H9 (cell line): ENCODE measurements at regions not wholly inside any gene's neighbourhood (a gene's known extent, or its start where the extent isn't known, plus 50 kb on each side); places are given as distances from the start of the nearest gene placed in this dataset.

Experiments
- DNase-seq: peaks from one replicate; pipeline ENCODE4 v3.0.0-alpha.2; 2017
- H2AFZ ChIP-seq: one replicate; pipeline ENCODE4 v1.6.1; 2013; ENCODE audit warnings: mild to moderate bottlenecking, low read length, control low read depth, moderate library complexity
- H2AK5ac ChIP-seq: 2 replicates; pipeline ENCODE4 v1.6.1; 2013; ENCODE audit warnings: low read length, control low read depth, mixed read lengths; ENCODE audit not compliant: insufficient read length
- H2BK120ac ChIP-seq: one replicate; pipeline ENCODE4 v1.6.1; 2013; ENCODE audit warnings: low read depth, mild to moderate bottlenecking, low read length, control low read depth, inconsistent platforms; ENCODE audit not compliant: poor library complexity, severe bottlenecking
- H2BK12ac ChIP-seq: 2 replicates; pipeline ENCODE4 v1.6.1; 2013; ENCODE audit warnings: low read length, control low read depth, mixed read lengths, low read depth; ENCODE audit not compliant: insufficient read length
- H2BK15ac ChIP-seq: 2 replicates; pipeline ENCODE4 v1.6.1; 2013; ENCODE audit warnings: low read depth, low read length, control low read depth
- H2BK20ac ChIP-seq: one replicate; pipeline ENCODE4 v1.6.1; 2013; ENCODE audit warnings: low read depth, mild to moderate bottlenecking, low read length, control low read depth, inconsistent platforms; ENCODE audit not compliant: poor library complexity, severe bottlenecking
- H2BK5ac ChIP-seq: 2 replicates; pipeline ENCODE4 v1.6.1; 2013; ENCODE audit warnings: low read length, control low read depth, mixed read lengths; ENCODE audit not compliant: insufficient read length
- H3K14ac ChIP-seq: 2 replicates; pipeline ENCODE4 v1.6.1; 2013; ENCODE audit warnings: low read length, control low read depth; ENCODE audit not compliant: insufficient read depth
- H3K18ac ChIP-seq: 2 replicates; pipeline ENCODE4 v1.6.1; 2013; ENCODE audit warnings: low read depth, mild to moderate bottlenecking, mixed read lengths, low read length, control low read depth; ENCODE audit not compliant: insufficient read length
- H3K23ac ChIP-seq: 2 replicates; pipeline ENCODE4 v1.6.1; 2013; ENCODE audit warnings: low read length, control low read depth, mixed read lengths, low read depth; ENCODE audit not compliant: insufficient read length
- H3K23me2 ChIP-seq: 2 replicates; pipeline ENCODE4 v1.6.1; 2013; ENCODE audit warnings: low read depth, mild to moderate bottlenecking, mixed read lengths, low read length, control low read depth; ENCODE audit not compliant: insufficient read length, poor library complexity, severe bottlenecking
- H3K27ac ChIP-seq: 2 replicates; pipeline ENCODE4 v1.5.1; 2013; ENCODE audit warnings: low read length, control low read depth, mixed read lengths, low read depth; ENCODE audit not compliant: insufficient read length
- H3K27me3 ChIP-seq: 2 replicates; pipeline ENCODE4 v1.6.1; 2013; ENCODE audit warnings: low read length, control low read depth, inconsistent platforms; ENCODE audit not compliant: insufficient read depth
- H3K4ac ChIP-seq: 2 replicates; pipeline ENCODE4 v1.6.1; 2013; ENCODE audit warnings: low read depth, mild to moderate bottlenecking, control low read depth, inconsistent platforms, low read length, moderate library complexity
- H3K4me1 ChIP-seq: 2 replicates; pipeline ENCODE4 v1.6.1; 2013; ENCODE audit warnings: low read length, control low read depth, inconsistent platforms; ENCODE audit not compliant: insufficient read depth
- H3K4me2 ChIP-seq: 2 replicates; pipeline ENCODE4 v1.6.1; 2013; ENCODE audit warnings: low read length, control low read depth, mixed read lengths; ENCODE audit not compliant: insufficient read length, insufficient read depth
- H3K56ac ChIP-seq: 2 replicates; pipeline ENCODE4 v1.6.1; 2013; ENCODE audit warnings: low read depth, mild to moderate bottlenecking, mixed read lengths, low read length, control low read depth; ENCODE audit not compliant: insufficient read length
- H3K79me1 ChIP-seq: 2 replicates; pipeline ENCODE4 v1.6.1; 2013; ENCODE audit warnings: low read depth, mild to moderate bottlenecking, moderate library complexity, low read length, control low read depth, inconsistent platforms; ENCODE audit not compliant: insufficient read depth, poor library complexity, severe bottlenecking
- H3K79me2 ChIP-seq: 2 replicates; pipeline ENCODE4 v1.6.1; 2013; ENCODE audit warnings: low read length, control low read depth, inconsistent platforms; ENCODE audit not compliant: insufficient read depth
- H3K9ac ChIP-seq: 2 replicates; pipeline ENCODE4 v1.6.1; 2013; ENCODE audit warnings: low read length, control low read depth, mixed read lengths; ENCODE audit not compliant: insufficient read length; ENCODE audit errors: extremely low read depth
- H3K9me3 ChIP-seq: one replicate; pipeline ENCODE4 v1.6.1; 2013; ENCODE audit warnings: low read depth, low read length, inconsistent platforms; ENCODE audit not compliant: control insufficient read depth
- H3T11ph ChIP-seq: one replicate; pipeline ENCODE4 v1.6.1; 2013; ENCODE audit warnings: mild to moderate bottlenecking, low read length, control low read depth, inconsistent platforms
- H4K20me1 ChIP-seq: one replicate; pipeline ENCODE4 v1.6.1; 2013; ENCODE audit not compliant: control insufficient read depth, insufficient read length, insufficient read depth
- H4K5ac ChIP-seq: 2 replicates; pipeline ENCODE4 v1.6.1; 2013; ENCODE audit warnings: low read depth, mild to moderate bottlenecking, mixed read lengths, low read length, control low read depth; ENCODE audit not compliant: insufficient read length
- H4K8ac ChIP-seq: replicated peaks from 2 replicates; pipeline ENCODE4 v1.6.1; 2013; ENCODE audit warnings: low read length, control low read depth, mixed read lengths, low read depth; ENCODE audit not compliant: insufficient read length
- H4K91ac ChIP-seq: 2 replicates; pipeline ENCODE4 v1.6.1; 2013; ENCODE audit warnings: low read depth, mild to moderate bottlenecking, moderate library complexity, mixed read lengths, low read length, control low read depth; ENCODE audit not compliant: insufficient read length
- H3K27ac Mint-ChIP-seq, 3 experiments: 2 replicates in 2 of 3; 3 replicates in 1 of 3; pipeline ENCODE4 v1.8.0; 2020 to 2021; ENCODE audit warnings: mixed read lengths in 3 of 3, mild to moderate bottlenecking in 1 of 3, moderate library complexity in 1 of 3
- H3K27me3 Mint-ChIP-seq: 2 replicates; pipeline ENCODE4 v1.8.0; 2021; ENCODE audit warnings: low read depth, mild to moderate bottlenecking, moderate library complexity, mixed read lengths
- H3K36me3 Mint-ChIP-seq, 3 experiments: 2 replicates in 2 of 3; 3 replicates in 1 of 3; pipeline ENCODE4 v1.8.0; 2020 to 2021; ENCODE audit warnings: low read depth in 3 of 3, mixed read lengths in 3 of 3; ENCODE audit not compliant: insufficient read depth in 1 of 3
- H3K4me1 Mint-ChIP-seq, 2 experiments: 2 replicates each; pipeline ENCODE4 v1.8.0; 2020; ENCODE audit warnings: mixed read lengths in 2 of 2
- H3K4me3 Mint-ChIP-seq, 2 experiments: 2 replicates in 1 of 2; 3 replicates in 1 of 2; pipeline ENCODE4 v1.8.0; 2020 to 2021; ENCODE audit warnings: mild to moderate bottlenecking in 2 of 2, mixed read lengths in 2 of 2, moderate library complexity in 1 of 2
- H3K9me3 Mint-ChIP-seq, 2 experiments: 2 replicates in 1 of 2; 3 replicates in 1 of 2; pipeline ENCODE4 v1.8.0; 2020; ENCODE audit warnings: mild to moderate bottlenecking in 2 of 2, mixed read lengths in 2 of 2, moderate library complexity in 1 of 2
- WGBS: extraction: QIAGEN DNeasy Blood & Tissue Kit; methylation state at CpG from one replicate; pipeline ENCODE4 v1.1.7; 2013; ENCODE audit warnings: missing lambda C conversion rate, low lambda C conversion rate, mixed read lengths; ENCODE audit not compliant: insufficient read length; ENCODE audit errors: extremely low coverage; 5-methylcytosine and 5-hydroxymethylcytosine counted together
- TF ChIP-seq, protein P1 (sequence below): fragments of 200-600 bp; sonication (generic); conservative IDR thresholded peaks from 3 replicates; pipeline ENCODE4 v1.8.0; 2021; ENCODE audit warnings: antibody characterized with exemption, mild to moderate bottlenecking

GRCh38 chr7:79732535-79732934 lies 279.1 kb upstream of the MAGI2 start:
- no peak overlapping the region for H4K8ac ChIP-seq
- Mint-ChIP-seq H3K27ac (no peak overlapping the region), H3K4me3 (no peak overlapping the region), H3K4me1 (no peaks in the 10 kb centered on the region), H3K36me3 (peaks cover 0 to 4% (median 2%) of the 10 kb centered on the region in 3 experiments; a peak in 3 of 7 replicates), H3K27me3 (no peaks in the 10 kb centered on the region), H3K9me3 (peaks cover 8 to 15% of the 10 kb centered on the region in 2 experiments)
- no peak overlapping the region for H3K56ac ChIP-seq
- no peak overlapping the region for H2BK20ac ChIP-seq
- H3K9ac ChIP-seq = no peak overlapping the region
- no peak overlapping the region for H2BK15ac ChIP-seq
- WGBS = no CpG with 5 or more reads among the region's 2 CpGs
- no peak overlapping the region for H2BK120ac ChIP-seq
- no peak overlapping the region for H2AFZ ChIP-seq
- H4K20me1 ChIP-seq = no peaks in the 10 kb centered on the region
- no peak overlapping the region for H2BK5ac ChIP-seq
- no peak overlapping the region for H3K18ac ChIP-seq
- H3K27me3 ChIP-seq = no peaks in the 10 kb centered on the region
- H3K23me2 ChIP-seq = no peaks in the 10 kb centered on the region
- H3K4me1 ChIP-seq = no peaks in the 10 kb centered on the region
- no peak overlapping the region for H3K14ac ChIP-seq
- no peaks in the 10 kb centered on the region for H3K79me1 ChIP-seq
- no peak overlapping the region for H2BK12ac ChIP-seq
- TF ChIP-seq, protein P1, sequence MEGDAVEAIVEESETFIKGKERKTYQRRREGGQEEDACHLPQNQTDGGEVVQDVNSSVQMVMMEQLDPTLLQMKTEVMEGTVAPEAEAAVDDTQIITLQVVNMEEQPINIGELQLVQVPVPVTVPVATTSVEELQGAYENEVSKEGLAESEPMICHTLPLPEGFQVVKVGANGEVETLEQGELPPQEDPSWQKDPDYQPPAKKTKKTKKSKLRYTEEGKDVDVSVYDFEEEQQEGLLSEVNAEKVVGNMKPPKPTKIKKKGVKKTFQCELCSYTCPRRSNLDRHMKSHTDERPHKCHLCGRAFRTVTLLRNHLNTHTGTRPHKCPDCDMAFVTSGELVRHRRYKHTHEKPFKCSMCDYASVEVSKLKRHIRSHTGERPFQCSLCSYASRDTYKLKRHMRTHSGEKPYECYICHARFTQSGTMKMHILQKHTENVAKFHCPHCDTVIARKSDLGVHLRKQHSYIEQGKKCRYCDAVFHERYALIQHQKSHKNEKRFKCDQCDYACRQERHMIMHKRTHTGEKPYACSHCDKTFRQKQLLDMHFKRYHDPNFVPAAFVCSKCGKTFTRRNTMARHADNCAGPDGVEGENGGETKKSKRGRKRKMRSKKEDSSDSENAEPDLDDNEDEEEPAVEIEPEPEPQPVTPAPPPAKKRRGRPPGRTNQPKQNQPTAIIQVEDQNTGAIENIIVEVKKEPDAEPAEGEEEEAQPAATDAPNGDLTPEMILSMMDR = no peak
- H3K4me2 ChIP-seq = no peak overlapping the region
- no peak overlapping the region for H2AK5ac ChIP-seq
- no peak overlapping the region for H3K27ac ChIP-seq
- no peak for DNase-seq
- no peak overlapping the region for H3K23ac ChIP-seq
- no peak overlapping the region for H3T11ph ChIP-seq
- H3K4ac ChIP-seq = no peak overlapping the region
- no peak overlapping the region for H4K5ac ChIP-seq
- no peaks in the 10 kb centered on the region for H3K79me2 ChIP-seq
- no peak overlapping the region for H4K91ac ChIP-seq
- H3K9me3 ChIP-seq = no peaks in the 10 kb centered on the region
